Body of pancreas (tissue), 4 donors: ENCODE measurements at regions not wholly inside any gene's neighbourhood (a gene's known extent, or its start where the extent isn't known, plus 50 kb on each side); places are given as distances from the start of the nearest gene placed in this dataset.

Experiments
- ATAC-seq: fragments of 150-250 bp; one replicate; pipeline ENCODE4 v1.9.1; 2016
- DNase-seq, 4 donors: peaks; one replicate each; pipeline ENCODE4 v3.0.0-alpha.2; 2019
- H3K27ac ChIP-seq, 4 donors: fragments of 200-600 bp; sonication (generic); 1 replicate in 3 of 4; 2 replicates in 1 of 4; pipeline versions ENCODE4 v1.5.1 to v1.6.1; 2016 to 2019; ENCODE audit warnings: mild to moderate bottlenecking in 1 of 4, mixed read lengths in 1 of 4, moderate library complexity in 1 of 4
- H3K27me3 ChIP-seq, 2 donors: fragments of 200-600 bp; sonication (generic); one replicate each; pipeline ENCODE4 v1.6.0; 2016; ENCODE audit warnings: mild to moderate bottlenecking in 1 of 2
- H3K36me3 ChIP-seq, 2 donors: fragments of 200-600 bp; sonication (generic); replicated peaks in 1 of 2; 2 replicates each; pipeline ENCODE4 v1.5.1; 2016; ENCODE audit warnings: low read depth in 2 of 2; ENCODE audit not compliant: insufficient read depth in 1 of 2
- H3K4me1 ChIP-seq: fragments of 200-600 bp; sonication (generic); one replicate; pipeline ENCODE4 v1.6.0; 2016
- H3K4me3 ChIP-seq, 2 donors: fragments of 200-600 bp; sonication (generic); 1 replicate in 1 of 2; 2 replicates in 1 of 2; pipeline ENCODE4 v1.5.1; 2016 to 2019
- H3K9me3 ChIP-seq, 3 donors: fragments of 200-600 bp; sonication (generic); 1 replicate in 2 of 3; 2 replicates in 1 of 3; pipeline ENCODE4 v1.5.1; 2016
- CTCF ChIP-seq, 7 experiments: fragments of 450-650 bp in 4 of 7; fragments of 200-600 bp in 3 of 7; sonication (generic) in 3 of 7; IDR thresholded peaks; one replicate each; pipeline ENCODE4 v1.5.1; 2016 to 2019; ENCODE audit warnings: antibody characterized with exemption in 7 of 7
- POLR2A ChIP-seq, 3 donors: fragments of 450-650 bp; IDR thresholded peaks; one replicate each; pipeline ENCODE4 v1.6.1; 2016; ENCODE audit warnings: antibody characterized with exemption in 3 of 3, mild to moderate bottlenecking in 2 of 3
- WGBS, 2 donors: methylation state at CpG; one replicate each; pipeline ENCODE4 v1.1.5; 2017; 5-methylcytosine and 5-hydroxymethylcytosine counted together
- intact Hi-C: fragments of 100-400 bp; cut with DNase I; formaldehyde crosslinking; loops from one replicate; pipeline ENCODE4 v1.15.1; 2023

GRCh38 chr3:117721866-117722265 lies 1012.3 kb downstream of the TUSC7 start:
- DNase-seq (no peak), ATAC-seq (no peak)
- no peak overlapping the region for H3K27ac ChIP-seq
- H3K4me3 ChIP-seq: no peak overlapping the region
- 51 to 55% methylated on average over 2 of the region's 2 CpGs for WGBS, 2 donors
- H3K9me3 ChIP-seq: no peaks in the 10 kb centered on the region
- no peak for TF ChIP-seq CTCF (IDR thresholded peaks at IDR 0.05)
- TF ChIP-seq POLR2A (IDR thresholded peaks at IDR 0.05): no peak
- H3K27me3 ChIP-seq: no peaks in the 10 kb centered on the region
- intact Hi-C loops: no loop called here
- H3K4me1 ChIP-seq: no peaks in the 10 kb centered on the region
- no peaks in the 10 kb centered on the region for H3K36me3 ChIP-seq

- WGBS, 2 donors: 58 to 66% methylated on average over 3 of the region's 3 CpGs
- TF ChIP-seq CTCF (IDR thresholded peaks at IDR 0.05) (no peak), POLR2A (IDR thresholded peaks at IDR 0.05) (no peak)
- Histone ChIP-seq H3K4me1 (no peaks in the 10 kb centered on the region), H3K4me3 (no peak overlapping the region), H3K9me3 (no peaks in the 10 kb centered on the region), H3K27ac (no peak overlapping the region), H3K27me3 (no peaks in the 10 kb centered on the region), H3K36me3 (no peaks in the 10 kb centered on the region)
- intact Hi-C loops: no loop called here
- DNase-seq: no peak
- no peak for ATAC-seq
These were observed 1013.3 kb downstream of the TUSC7 start for GRCh38 chr3:117722856-117723255.

- intact Hi-C loops: no loop called here
- Histone ChIP-seq H3K36me3 (no peaks in the 10 kb centered on the region), H3K27ac (no peak overlapping the region), H3K4me1 (no peaks in the 10 kb centered on the region), H3K4me3 (no peak overlapping the region), H3K9me3 (no peaks in the 10 kb centered on the region), H3K27me3 (no peaks in the 10 kb centered on the region)
- TF ChIP-seq POLR2A (IDR thresholded peaks at IDR 0.05): no peak
- TF ChIP-seq CTCF (IDR thresholded peaks at IDR 0.05): no peak
- ATAC-seq (no peak), DNase-seq (no peak)
- WGBS, 2 donors: 82 to 84% methylated on average over 3 of the region's 3 CpGs
These were observed 1014.2 kb downstream of the TUSC7 start for GRCh38 chr3:117723825-117724224.

- H3K36me3 ChIP-seq: no peaks in the 10 kb centered on the region
- TF ChIP-seq CTCF (IDR thresholded peaks at IDR 0.05): no peak
- no peak for TF ChIP-seq POLR2A (IDR thresholded peaks at IDR 0.05)
- no peak overlapping the region for H3K27ac ChIP-seq
- no peak for ATAC-seq
- no peaks in the 10 kb centered on the region for H3K4me1 ChIP-seq
- no peaks in the 10 kb centered on the region for H3K27me3 ChIP-seq
- H3K4me3 ChIP-seq: no peak overlapping the region
- intact Hi-C loops: no loop called here
- H3K9me3 ChIP-seq: no peaks in the 10 kb centered on the region
- 88 to 94% methylated on average over 4 of the region's 4 CpGs for WGBS, 2 donors
- DNase-seq: no peak
These were observed 1015.7 kb downstream of the TUSC7 start for GRCh38 chr3:117725314-117725713.

GRCh38 chr3:117726776-117727175 lies 1017.2 kb downstream of the TUSC7 start:
- no peaks in the 10 kb centered on the region for H3K27me3 ChIP-seq
- intact Hi-C loops: no loop called here
- no peak overlapping the region for H3K27ac ChIP-seq
- no peaks in the 10 kb centered on the region for H3K9me3 ChIP-seq
- ATAC-seq (no peak), DNase-seq (no peak)
- no peak for TF ChIP-seq POLR2A (IDR thresholded peaks at IDR 0.05)
- no peak for TF ChIP-seq CTCF (IDR thresholded peaks at IDR 0.05)
- no peaks in the 10 kb centered on the region for H3K4me1 ChIP-seq
- H3K36me3 ChIP-seq: no peaks in the 10 kb centered on the region
- no peak overlapping the region for H3K4me3 ChIP-seq
